ENCODE measurements at regions not wholly inside any gene's neighbourhood (a gene's known extent, or its start where the extent isn't known, plus 50 kb on each side); places are given as distances from the start of the nearest gene placed in this dataset.

- TF ChIP-seq CTCF (IDR thresholded peaks at IDR 0.05; ENCODE audit: insufficient read depth, low read depth, low read length) (no peak), EZH2 (IDR thresholded peaks at IDR 0.05; ENCODE audit: insufficient read depth, low read length) (no peak)
Observed at GRCh38 chr15:36059596-36059995, 513.6 kb upstream of the DPH6 start.

Data from astrocyte (in vitro differentiated cells and primary cell).